T-cell (primary cell): ENCODE measurements at regions not wholly inside any gene's neighbourhood (a gene's known extent, or its start where the extent isn't known, plus 50 kb on each side); places are given as distances from the start of the nearest gene placed in this dataset.

ENCODE experiments used
- ATAC-seq, 4 experiments: fragments of 200-7000 bp in 3 of 4; fragments of 150-1000 bp in 1 of 4; cut with Tn5 transposase; replicated peaks in 1 of 4; 1 replicate in 3 of 4; 2 replicates in 1 of 4; pipeline ENCODE4 v1.10.0; 2021; ENCODE audit warnings: moderate library complexity in 3 of 4, mild to moderate bottlenecking in 2 of 4, moderate number of reproducible peaks in 1 of 4
- CTCF ChIA-PET, 2 donors: fragments of 300-600 bp; sonication (Branson Sonifier 250); formaldehyde crosslinking; loops; one replicate each; lab custom pipeline; 2022; ENCODE audit warnings: antibody characterized with exemption in 2 of 2; lab: Charles Lee
- POLR2A ChIA-PET, 2 donors: fragments of 300-600 bp; sonication (Branson Sonifier 250); formaldehyde crosslinking; loops; one replicate each; lab custom pipeline; 2022; ENCODE audit warnings: antibody characterized with exemption in 2 of 2; lab: Charles Lee
- DNase-seq, 35 experiments: peaks; one replicate each; pipeline versions ENCODE4 v3.0.0 to v3.0.0-alpha.2; 2013 to 2023
- H3K27ac ChIP-seq: one replicate; pipeline ENCODE4 v1.5.1; 2013; ENCODE audit warnings: low read length
- H3K27me3 ChIP-seq, 2 experiments: replicated peaks in 1 of 2; 1 replicate in 1 of 2; 2 replicates in 1 of 2; pipeline versions ENCODE4 v1.6.1 to v1.7.0; 2013; ENCODE audit warnings: low read length in 1 of 2, mixed read lengths in 1 of 2; ENCODE audit not compliant: control insufficient read depth in 2 of 2, insufficient read depth in 2 of 2; ENCODE audit errors: extremely low read depth in 1 of 2
- H3K36me3 ChIP-seq, 2 donors: 1 replicate in 1 of 2; 2 replicates in 1 of 2; pipeline versions ENCODE4 v1.6.1 to v1.7.0; 2013; ENCODE audit warnings: low read length in 1 of 2; ENCODE audit not compliant: control insufficient read depth in 2 of 2, insufficient read depth in 1 of 2; ENCODE audit errors: extremely low read depth in 1 of 2
- H3K4me1 ChIP-seq, 2 experiments: 1 replicate in 1 of 2; 2 replicates in 1 of 2; pipeline versions ENCODE4 v1.6.1 to v1.7.0; 2013; ENCODE audit warnings: low read length in 2 of 2, mixed read lengths in 1 of 2; ENCODE audit not compliant: insufficient read depth in 2 of 2, control insufficient read depth in 1 of 2; ENCODE audit errors: extremely low read depth in 1 of 2
- H3K4me3 ChIP-seq, 2 donors: 1 replicate in 1 of 2; 2 replicates in 1 of 2; pipeline versions ENCODE4 v1.5.1 to v1.7.0; 2013; ENCODE audit warnings: mild to moderate bottlenecking in 2 of 2, low read length in 1 of 2, moderate library complexity in 1 of 2; ENCODE audit not compliant: control insufficient read depth in 1 of 2; ENCODE audit errors: extremely low read depth in 1 of 2
- H3K9me3 ChIP-seq: 2 replicates; pipeline ENCODE4 v1.7.0; 2013
- H3K27ac Mint-ChIP-seq, 2 donors: one replicate each; pipeline ENCODE4 v1.8.0; 2020 to 2021; ENCODE audit warnings: mild to moderate bottlenecking in 2 of 2, mixed read lengths in 2 of 2
- H3K27me3 Mint-ChIP-seq, 2 donors: one replicate each; pipeline ENCODE4 v1.8.0; 2021 to 2022; ENCODE audit warnings: mixed read lengths in 2 of 2
- H3K36me3 Mint-ChIP-seq: one replicate; pipeline ENCODE4 v1.8.0; 2021; ENCODE audit warnings: mixed read lengths
- H3K4me1 Mint-ChIP-seq, 3 donors: one replicate each; pipeline ENCODE4 v1.8.0; 2020 to 2022; ENCODE audit warnings: mixed read lengths in 3 of 3, mild to moderate bottlenecking in 1 of 3
- H3K4me3 Mint-ChIP-seq, 3 donors: one replicate each; pipeline ENCODE4 v1.8.0; 2020 to 2022; ENCODE audit warnings: mild to moderate bottlenecking in 3 of 3, mixed read lengths in 3 of 3, moderate library complexity in 3 of 3
- H3K9me3 Mint-ChIP-seq, 3 donors: one replicate each; pipeline ENCODE4 v1.8.0; 2020 to 2022; ENCODE audit warnings: mixed read lengths in 3 of 3
- WGBS: methylation state at CpG from one replicate; pipeline ENCODE4 v1.1.5; 2013; ENCODE audit warnings: missing lambda C conversion rate; ENCODE audit not compliant: insufficient coverage; 5-methylcytosine and 5-hydroxymethylcytosine counted together

DNA sequence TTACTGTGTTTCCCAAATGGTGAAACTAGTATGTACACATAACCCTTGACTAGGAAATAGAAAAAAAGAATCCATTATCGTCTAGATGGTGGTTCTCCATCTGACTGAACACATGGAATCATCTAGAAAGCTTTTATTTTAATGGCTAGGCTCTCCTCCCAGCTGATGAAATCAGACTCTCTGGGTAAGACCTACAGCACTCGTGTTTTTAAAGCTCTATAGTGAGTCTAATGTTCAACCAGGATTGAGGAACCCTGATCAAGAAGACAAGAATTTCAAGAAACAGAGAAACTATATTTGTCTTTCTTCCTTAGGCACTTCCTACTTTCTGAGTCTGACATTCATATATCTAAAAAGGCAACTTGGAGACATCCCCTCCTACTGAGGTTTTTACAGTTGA is 118.8 kb downstream of the TMCO5A start:
- Histone ChIP-seq H3K9me3 (no peaks in the 10 kb centered on the region), H3K36me3 (no peaks in the 10 kb centered on the region), H3K4me1 (no peaks in the 10 kb centered on the region), H3K27me3 (no peaks in the 10 kb centered on the region), H3K27ac (no peak overlapping the region), H3K4me3 (no peak overlapping the region)
- ChIA-PET CTCF (no interaction called here), POLR2A (no interaction called here)
- ATAC-seq (no peak), DNase-seq (no peak)
- H3K27me3 Mint-ChIP-seq, result peaks cover 0 to 7% of the 10 kb centered on the region in 2 donors
- no peaks in the 10 kb centered on the region for H3K4me1 Mint-ChIP-seq
- H3K4me3 Mint-ChIP-seq, result no peak overlapping the region
- no peaks in the 10 kb centered on the region for H3K9me3 Mint-ChIP-seq
- no peaks in the 10 kb centered on the region for H3K36me3 Mint-ChIP-seq
- H3K27ac Mint-ChIP-seq, result no peak overlapping the region
- WGBS, result 92% methylated on average over 2 of the region's 2 CpGs

DNA sequence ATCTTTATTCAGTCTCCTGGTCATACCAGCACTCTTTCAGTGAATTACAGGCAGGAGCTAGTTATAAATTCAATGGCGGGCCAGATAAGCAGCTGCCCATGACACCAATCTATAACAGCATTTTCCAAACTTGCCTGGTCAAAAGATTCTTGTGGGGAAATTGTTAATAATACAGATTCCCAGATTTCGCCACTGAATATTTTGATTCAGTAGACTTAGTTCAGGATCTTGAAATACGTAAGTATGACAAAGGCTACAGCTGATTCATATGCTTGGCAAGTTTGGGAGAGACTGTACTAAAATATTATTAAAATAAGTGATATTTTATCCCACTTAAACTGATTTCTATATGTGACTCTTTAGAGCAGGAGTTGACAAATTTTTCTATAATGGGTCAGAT is 119.3 kb downstream of the TMCO5A start:
- POLR2A ChIA-PET, result no interaction called here
- WGBS, result no CpG with 5 or more reads among the region's 3 CpGs
- H3K9me3 ChIP-seq, result no peaks in the 10 kb centered on the region
- H3K27ac ChIP-seq, result no peak overlapping the region
- no peak overlapping the region for H3K4me3 ChIP-seq
- Mint-ChIP-seq H3K27me3 (peaks cover 0 to 7% of the 10 kb centered on the region in 2 donors), H3K4me1 (no peaks in the 10 kb centered on the region), H3K9me3 (no peaks in the 10 kb centered on the region), H3K27ac (no peak overlapping the region), H3K4me3 (no peak overlapping the region), H3K36me3 (no peaks in the 10 kb centered on the region)
- H3K27me3 ChIP-seq, result no peaks in the 10 kb centered on the region
- H3K4me1 ChIP-seq, result no peaks in the 10 kb centered on the region
- DNase-seq, result no peak
- no peak for ATAC-seq
- H3K36me3 ChIP-seq, result no peaks in the 10 kb centered on the region
- CTCF ChIA-PET, result no interaction called here

DNA sequence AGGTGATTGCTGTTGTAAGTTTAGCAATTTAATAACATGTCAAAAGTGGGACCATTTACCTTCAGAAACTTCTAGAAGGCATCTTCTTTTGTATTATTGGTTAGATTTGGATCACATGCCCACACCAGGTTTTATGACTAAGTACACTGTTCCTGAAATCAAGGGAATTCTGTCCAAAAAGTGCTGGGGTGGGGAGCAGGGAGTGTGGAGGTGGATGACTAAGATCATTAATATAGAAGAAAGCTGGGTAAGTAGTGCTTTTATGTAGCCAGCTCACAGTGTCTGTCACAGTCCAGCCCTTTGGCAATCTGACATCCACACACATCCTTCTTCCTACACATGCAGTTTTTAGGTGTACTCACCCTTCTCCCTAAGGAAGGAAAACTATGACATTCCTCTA is 120.0 kb downstream of the TMCO5A start:
- ChIA-PET CTCF (no interaction called here), POLR2A (no interaction called here)
- Mint-ChIP-seq H3K9me3 (no peaks in the 10 kb centered on the region), H3K4me3 (no peak overlapping the region), H3K4me1 (no peaks in the 10 kb centered on the region), H3K27ac (no peak overlapping the region), H3K27me3 (peaks cover 0 to 7% of the 10 kb centered on the region in 2 donors), H3K36me3 (no peaks in the 10 kb centered on the region)
- ATAC-seq, result no peak
- Histone ChIP-seq H3K36me3 (no peaks in the 10 kb centered on the region), H3K27me3 (no peaks in the 10 kb centered on the region), H3K4me1 (no peaks in the 10 kb centered on the region), H3K9me3 (no peaks in the 10 kb centered on the region), H3K4me3 (no peak overlapping the region), H3K27ac (no peak overlapping the region)
- DNase-seq, result no peak

DNA sequence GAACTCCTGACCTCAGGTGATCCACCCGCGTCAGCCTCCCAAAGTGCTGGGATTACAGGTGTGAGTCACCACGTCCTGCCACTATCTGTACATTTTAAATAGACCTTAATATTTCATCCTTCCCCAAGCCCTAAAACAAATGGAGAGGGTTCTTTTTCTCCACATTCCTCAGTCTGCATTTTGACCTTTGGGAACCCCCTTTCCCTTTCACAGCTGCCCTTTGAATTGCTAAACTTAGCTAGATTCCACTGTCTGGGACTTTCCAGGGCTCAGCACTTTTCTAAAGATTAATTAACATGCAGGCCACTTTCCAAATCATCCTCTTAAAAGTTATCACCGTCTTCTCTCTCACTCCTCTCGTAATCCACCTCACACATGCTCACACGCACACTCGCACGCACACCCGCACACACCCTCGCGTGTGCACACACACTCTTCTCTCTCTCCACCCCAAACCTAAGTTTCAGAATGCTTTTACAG is 124.2 kb downstream of the TMCO5A start:
- no peaks in the 10 kb centered on the region for H3K36me3 Mint-ChIP-seq
- POLR2A ChIA-PET, result no interaction called here
- no peak overlapping the region for H3K27ac Mint-ChIP-seq

DNA sequence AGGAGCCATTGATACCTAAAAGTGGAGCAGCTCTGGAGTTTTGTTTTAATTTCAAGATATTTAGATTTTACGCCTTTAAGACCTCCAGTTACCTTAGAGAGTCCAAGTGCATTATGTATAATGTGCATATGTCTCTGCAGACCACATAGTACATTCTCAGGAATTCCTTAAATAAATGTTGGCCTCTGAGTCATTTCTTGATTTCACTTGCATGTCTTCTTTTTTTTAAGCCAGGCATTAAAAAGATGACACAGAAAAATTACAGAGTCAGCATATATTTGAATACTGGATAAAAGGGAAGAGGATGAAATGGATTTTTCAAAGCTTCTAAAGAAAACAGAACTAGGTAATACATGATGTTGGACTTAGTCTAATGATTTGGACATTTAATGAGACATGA is 125.2 kb downstream of the TMCO5A start:
- ATAC-seq (no peak), DNase-seq (no peak)
- no peak overlapping the region for H3K27ac Mint-ChIP-seq
- ChIA-PET POLR2A (no interaction called here), CTCF (no interaction called here)
- H3K36me3 Mint-ChIP-seq, result no peaks in the 10 kb centered on the region
- WGBS, result no CpG with 5 or more reads among the region's 1 CpG
- Histone ChIP-seq H3K36me3 (no peaks in the 10 kb centered on the region), H3K4me1 (no peaks in the 10 kb centered on the region), H3K27ac (no peak overlapping the region), H3K9me3 (no peaks in the 10 kb centered on the region), H3K27me3 (no peaks in the 10 kb centered on the region), H3K4me3 (no peak overlapping the region)
- no peaks in the 10 kb centered on the region for H3K9me3 Mint-ChIP-seq
- no peak overlapping the region for H3K4me3 Mint-ChIP-seq
- H3K27me3 Mint-ChIP-seq, result peaks cover 7 to 20% of the 10 kb centered on the region in 2 donors
- H3K4me1 Mint-ChIP-seq, result no peaks in the 10 kb centered on the region

More for the DNA sequence above, 124.2 kb downstream of the TMCO5A start:
- Histone ChIP-seq H3K9me3 (no peaks in the 10 kb centered on the region), H3K36me3 (no peaks in the 10 kb centered on the region), H3K4me3 (no peak overlapping the region), H3K4me1 (no peaks in the 10 kb centered on the region), H3K27ac (no peak overlapping the region), H3K27me3 (no peaks in the 10 kb centered on the region)
- ATAC-seq, result no peak
- Mint-ChIP-seq H3K27me3 (peaks cover 7 to 19% of the 10 kb centered on the region in 2 donors), H3K4me3 (no peak overlapping the region), H3K9me3 (no peaks in the 10 kb centered on the region), H3K4me1 (no peaks in the 10 kb centered on the region)
- WGBS, result 85% methylated on average over 7 of the region's 11 CpGs
- CTCF ChIA-PET, result no interaction called here
- no peak for DNase-seq

DNA sequence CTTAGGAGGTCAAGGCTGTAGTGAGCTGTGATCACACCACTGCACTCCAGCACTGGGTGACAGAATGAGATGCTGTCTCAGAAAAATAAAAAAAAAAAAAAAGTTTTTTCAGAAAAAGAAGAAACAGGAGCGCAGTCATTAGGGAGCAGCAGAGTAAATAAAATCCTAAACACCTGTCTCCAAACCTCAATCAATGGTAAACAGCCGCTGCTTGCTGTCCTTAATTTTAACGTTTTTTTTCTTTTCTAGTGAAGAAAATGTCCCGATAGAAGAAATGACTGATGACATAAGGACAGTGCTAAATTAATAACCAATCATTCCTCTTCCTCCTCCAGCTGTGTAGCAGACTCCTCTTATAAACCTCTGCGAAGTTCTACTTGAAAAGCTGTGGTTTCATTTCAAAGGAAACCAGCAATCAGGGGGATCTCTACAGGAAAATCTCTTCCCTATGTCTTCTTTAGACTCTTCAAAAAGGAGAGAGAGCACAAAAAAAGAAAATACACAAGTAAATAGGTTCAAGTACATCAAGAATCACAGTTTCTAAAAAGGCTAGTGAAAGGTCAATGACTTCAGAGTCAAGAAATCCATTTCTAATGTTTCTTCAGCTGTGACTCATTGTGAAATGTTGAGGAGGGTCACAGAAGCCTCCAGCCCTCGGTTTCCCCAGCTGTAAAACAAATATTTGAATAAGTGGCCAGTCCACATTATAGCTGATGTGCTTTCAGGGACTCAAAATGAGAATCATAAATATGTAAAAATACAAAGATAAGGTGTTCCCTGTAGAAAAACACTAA is 127.6 kb downstream of the TMCO5A start:
- H3K27me3 Mint-ChIP-seq, result peaks cover 11 to 24% of the 10 kb centered on the region in 2 donors
- no CpG with 5 or more reads among the region's 6 CpGs for WGBS
- ChIA-PET CTCF (no interaction called here), POLR2A (no interaction called here)
- no peaks in the 10 kb centered on the region for H3K27me3 ChIP-seq
- H3K27ac Mint-ChIP-seq, result no peak overlapping the region
- H3K4me1 ChIP-seq, result no peaks in the 10 kb centered on the region
- H3K9me3 ChIP-seq, result no peaks in the 10 kb centered on the region
- H3K4me3 ChIP-seq, result no peak overlapping the region
- ATAC-seq (no peak), DNase-seq (no peak)
- H3K36me3 ChIP-seq, result no peaks in the 10 kb centered on the region
- no peaks in the 10 kb centered on the region for H3K36me3 Mint-ChIP-seq
- H3K4me1 Mint-ChIP-seq, result no peaks in the 10 kb centered on the region
- no peaks in the 10 kb centered on the region for H3K9me3 Mint-ChIP-seq
- no peak overlapping the region for H3K4me3 Mint-ChIP-seq
- no peak overlapping the region for H3K27ac ChIP-seq
